ENCODE measurements at regions not wholly inside any gene's neighbourhood (a gene's known extent, or its start where the extent isn't known, plus 50 kb on each side); places are given as distances from the start of the nearest gene placed in this dataset.

DNA sequence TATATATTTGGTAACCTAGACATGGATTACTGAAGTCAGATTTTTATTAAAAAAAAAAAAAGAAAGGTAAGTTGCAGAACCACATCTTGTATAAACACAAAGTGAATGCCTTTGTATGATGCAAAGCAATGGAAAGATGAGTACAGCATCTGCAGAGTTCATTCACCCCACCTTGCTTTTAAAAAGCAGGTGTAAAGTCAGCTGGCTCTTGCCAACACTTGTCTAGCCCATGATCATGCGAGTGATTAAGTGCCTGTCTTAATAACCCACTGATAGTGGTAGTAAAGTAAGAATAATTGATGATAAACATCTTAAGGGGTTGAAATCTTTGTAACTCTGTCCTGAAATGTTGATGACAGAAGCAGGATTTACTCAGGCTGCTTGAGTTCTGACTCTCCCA lies 710.4 kb downstream of the EFNB2 start:
- no peak for DNase-seq

DNA sequence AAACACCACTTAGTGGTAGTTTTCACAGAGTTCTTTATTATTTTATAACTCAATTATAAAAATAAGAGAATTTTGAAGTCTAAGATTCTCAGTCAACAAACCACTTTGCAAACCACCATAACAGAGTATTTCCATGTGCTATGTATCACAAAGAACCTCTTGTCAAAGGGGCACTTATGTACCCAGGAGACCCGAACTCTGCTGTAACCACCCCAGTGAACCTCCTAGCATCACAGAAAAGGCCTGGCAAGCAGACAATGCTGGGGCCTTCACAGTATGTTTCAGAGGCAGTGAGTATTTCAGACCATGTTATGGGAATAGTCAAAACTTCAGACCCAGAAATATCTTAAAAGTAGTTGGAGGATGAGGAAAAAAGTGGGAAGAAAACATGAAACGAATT lies 714.1 kb downstream of the EFNB2 start:
- no peak for DNase-seq

DNA sequence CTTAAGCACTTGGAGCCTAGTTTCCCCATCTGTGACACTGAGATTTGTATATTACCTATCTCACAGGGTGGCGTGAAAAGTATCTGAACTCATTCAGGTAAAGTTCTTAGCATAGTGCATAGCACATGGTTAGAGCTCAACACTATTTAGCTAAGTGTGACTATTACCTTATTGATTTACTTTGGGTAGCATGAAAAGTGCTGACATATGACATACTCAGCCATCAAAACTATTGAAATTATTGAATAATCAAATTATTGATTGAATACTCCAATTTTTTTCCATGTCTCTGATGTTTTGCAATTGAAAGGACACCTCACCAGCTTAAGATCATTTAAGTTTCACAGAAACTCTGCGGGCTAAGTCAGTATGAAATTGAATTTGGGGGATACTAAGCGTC lies 715.0 kb downstream of the EFNB2 start:
- DNase-seq = no peak

DNA sequence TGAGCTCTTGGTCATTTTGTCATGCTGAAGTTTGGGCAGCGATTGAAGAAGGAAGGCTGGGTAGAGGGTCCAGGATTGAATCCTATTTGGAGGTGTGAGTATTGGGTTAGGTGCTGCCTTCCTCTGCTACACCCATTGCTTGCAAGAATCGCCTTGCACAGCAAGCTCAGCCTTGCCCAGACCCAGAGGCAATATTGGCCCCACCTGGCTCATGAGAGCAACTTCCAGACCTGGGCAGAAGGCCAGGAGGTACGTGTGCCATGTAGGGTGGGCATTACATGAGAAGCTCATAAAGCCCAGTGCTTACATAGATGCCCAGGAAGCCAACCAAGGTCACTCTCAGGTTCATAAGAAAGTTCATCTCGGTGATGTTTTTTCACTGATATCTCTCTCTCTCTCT lies 718.0 kb downstream of the EFNB2 start:
- DNase-seq = no peak

DNA sequence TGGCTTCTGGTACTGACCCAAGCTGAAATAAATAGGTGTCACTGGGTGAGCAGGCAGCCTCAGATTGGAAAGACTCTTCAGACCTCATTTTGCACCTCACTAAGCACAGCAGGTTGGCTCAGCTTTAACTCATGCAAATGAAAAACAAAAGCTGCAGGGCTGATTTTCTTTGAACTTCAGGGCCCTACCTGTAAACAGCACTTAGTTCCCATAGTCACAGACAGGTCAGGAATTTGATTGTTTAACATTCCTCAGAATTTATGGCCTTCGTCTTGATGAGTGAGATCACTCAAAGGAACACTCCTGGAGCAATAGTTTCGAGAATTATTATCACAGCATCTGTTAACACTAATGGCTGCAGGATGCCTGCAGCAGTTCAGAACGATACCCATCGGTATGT lies 718.5 kb downstream of the EFNB2 start:
- DNase-seq = no peak

DNA sequence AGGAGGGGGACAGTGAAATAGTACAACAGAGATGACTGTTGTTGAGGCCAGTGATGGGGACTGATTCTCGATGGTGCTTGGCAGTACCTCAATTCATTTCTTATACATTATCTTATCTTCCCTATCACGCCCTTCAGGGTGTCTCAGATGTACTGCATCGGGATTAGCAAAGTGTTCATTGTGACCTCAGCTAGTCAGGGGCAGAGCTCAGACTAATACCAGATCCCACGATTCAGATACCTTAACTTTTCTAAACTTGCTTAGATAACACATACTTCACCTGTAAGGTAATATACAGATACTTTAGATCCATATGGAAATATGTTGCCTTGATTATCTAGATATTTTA lies 720.6 kb downstream of the EFNB2 start:
- DNase-seq = no peak

DNA sequence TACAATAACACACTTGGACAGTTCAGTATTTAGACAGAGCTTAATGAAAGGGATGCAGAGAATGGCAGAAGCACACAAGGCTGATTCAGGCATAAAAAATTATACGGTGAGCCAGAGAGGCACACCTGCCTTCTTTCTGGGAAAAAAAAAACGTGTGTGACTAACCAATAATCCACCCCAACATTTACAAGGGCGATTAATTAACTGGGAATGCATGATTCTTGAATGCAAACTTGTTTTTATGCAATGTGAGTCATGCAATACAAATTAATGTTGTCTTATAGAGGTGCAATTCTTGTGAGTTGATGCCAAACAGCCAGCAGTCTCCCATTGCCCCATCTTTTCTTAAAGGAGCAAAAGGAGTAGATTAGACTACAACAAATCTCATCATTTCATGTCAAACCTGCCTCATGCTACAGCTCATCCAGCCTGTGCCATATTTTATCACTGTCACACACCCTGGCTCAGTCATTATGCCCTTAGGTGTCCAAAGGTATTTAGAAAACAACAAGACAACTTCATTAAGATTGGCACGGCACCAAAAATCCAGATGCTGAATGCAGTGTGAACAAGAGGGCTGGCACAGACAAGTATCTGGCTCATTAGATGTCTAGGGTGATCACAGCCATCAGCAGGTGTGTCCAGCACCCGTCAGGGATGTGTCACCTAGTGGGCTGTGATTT lies 721.1 kb downstream of the EFNB2 start:
- peak; percentile 3 for DNase-seq

DNA sequence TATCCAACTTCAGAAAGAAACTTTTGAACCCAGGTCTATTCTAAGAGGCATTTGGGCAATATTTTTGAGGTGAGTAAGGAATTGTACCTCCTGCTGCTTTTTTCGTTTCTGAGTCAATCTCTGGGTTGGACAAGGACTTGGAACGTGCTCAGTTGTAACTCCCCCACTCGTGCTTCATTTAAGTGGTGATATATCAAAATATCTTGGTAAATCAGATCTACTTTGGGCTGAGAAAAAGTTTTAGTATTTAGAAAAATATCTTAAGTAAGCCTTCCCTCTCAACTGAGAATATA lies 728.9 kb downstream of the EFNB2 start:
- peak; percentile 50 for DNase-seq

DNA sequence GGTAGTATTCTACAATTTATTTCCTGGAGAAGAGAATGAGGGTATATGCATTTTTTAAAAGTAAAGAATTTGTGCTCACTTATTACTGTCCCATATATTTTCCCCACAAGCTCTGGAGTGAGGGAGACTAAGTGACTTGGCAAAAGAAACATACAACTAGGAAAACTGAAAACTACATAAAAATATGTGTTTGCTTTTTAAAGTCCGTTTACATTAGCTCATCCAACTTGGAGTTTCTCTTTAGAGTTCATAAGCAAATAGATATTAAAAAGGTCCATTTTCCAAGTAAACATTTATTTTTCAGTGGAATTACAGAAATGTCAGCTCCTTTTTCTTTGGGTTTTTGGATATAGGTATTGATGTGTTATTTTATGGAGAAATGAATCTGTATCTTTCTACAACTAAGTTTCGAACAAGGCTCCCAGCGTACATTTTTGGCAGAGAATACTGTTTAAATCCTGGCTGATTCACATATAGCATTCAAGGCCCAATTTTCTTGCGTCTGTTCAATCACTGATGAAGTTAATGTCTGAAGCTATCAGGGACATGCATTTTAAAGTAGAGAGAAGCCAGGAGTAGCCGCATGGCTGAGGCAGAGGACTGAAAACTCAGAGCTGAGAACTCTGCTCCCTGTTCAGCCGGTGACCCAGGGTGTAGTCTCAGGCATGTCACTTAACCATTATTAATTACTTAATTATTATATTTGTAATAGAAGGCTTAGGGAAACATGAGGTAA lies 729.4 kb downstream of the EFNB2 start:
- no peak for DNase-seq

DNA sequence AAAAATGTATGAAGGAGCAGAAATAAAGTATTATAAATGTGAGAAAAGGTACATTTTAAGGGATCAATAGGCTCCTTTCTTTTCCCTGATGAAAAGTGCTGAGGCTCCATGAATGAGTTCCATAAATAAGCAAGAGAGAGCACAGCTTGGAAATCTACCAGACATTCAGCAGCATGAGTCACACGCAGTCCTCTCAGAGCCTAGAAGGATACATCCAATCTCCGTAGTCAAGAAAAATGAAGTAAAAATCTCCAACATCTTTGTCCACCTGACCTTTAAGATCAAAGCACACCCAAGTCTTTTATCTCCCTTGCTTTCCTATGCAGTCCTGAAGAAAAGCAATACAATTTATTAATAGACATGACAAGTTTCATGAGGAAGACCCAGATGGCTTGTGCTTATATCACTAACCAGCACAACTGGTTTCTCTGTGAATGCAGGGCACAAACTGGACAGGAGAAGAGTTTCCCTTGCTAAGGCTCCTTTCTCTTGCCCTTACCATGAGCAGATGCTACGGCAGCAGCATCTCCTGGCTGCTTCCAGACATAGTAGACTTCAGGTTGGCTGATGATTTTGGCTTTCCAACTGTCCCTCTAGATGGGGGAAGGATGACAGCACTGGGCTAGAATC lies 730.8 kb downstream of the EFNB2 start:
- DNase-seq = peak; percentile 62

DNA sequence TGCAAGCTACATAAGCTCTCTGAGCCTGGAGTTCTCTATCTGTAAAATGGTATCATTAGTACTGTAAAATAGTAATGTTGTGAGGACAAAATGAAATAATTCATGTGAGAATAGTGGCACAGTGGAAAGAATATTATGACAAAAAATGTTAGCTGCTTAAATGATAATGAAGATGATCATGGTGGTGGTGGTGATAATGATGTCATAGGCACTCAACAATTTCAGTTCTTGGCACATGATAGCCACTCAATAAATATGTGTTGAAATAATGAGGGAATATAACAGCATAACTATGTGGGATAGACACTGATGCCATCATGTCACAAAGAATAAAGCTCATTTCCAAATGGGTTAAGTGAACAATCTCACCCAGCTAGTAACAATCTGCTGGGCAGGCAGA lies 736.3 kb downstream of the EFNB2 start:
- DNase-seq = no peak

DNA sequence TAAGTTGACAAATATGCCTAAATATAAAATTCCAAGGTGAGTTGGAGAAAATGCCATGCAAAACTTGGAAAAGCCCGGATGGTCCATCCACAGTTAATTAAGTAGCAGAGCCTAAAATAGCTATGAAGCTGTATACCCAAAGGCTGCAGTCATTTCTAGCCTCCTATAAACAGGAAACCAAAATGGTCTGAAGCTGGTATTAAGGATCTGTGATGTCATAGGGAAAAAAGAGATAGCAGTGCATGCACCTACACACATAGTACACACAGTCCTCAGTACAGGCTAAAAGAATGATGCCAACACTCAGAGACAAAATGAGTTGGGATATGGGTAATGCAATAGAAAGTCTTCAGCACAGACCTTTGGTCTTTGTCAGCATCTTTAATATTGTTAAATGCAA lies 736.9 kb downstream of the EFNB2 start:
- DNase-seq = no peak

DNA sequence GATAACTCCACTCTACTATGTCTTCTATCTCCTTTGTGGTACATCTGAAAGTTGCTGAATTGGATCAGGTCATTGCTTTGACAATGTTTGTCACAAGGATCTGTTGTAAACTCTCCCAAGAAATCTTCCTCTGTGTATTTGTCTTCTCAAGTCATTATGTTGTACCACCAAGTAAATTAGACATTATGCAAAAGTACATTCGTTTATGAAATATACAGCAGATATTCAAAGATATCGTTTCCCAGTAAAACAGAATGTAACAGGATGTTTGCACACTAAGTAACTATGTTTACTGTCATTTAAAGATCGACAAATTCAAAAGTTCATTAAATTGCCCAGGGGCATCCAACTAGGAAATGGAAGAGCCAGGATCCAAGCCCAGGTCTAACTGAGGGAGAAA lies 739.4 kb downstream of the EFNB2 start:
- no peak for DNase-seq

DNA sequence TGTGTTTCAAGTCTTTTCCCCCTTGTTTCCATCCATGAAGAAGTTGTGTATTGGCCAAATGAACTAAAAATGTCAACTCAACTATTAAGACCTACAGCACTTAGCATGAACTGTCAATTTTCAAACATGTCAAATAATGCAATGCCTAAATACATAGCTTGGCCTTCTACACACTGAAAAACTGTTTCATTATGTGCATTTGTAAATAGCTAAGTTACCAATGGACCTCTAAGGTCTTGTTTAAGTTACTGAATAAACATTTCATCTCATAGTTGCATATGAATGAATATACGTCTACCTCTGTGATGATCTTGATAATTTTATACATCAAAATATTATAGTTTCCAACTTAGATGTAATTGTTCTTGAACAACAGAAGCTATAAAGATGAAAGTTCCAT lies 744.5 kb downstream of the EFNB2 start:
- no peak for DNase-seq

DNA sequence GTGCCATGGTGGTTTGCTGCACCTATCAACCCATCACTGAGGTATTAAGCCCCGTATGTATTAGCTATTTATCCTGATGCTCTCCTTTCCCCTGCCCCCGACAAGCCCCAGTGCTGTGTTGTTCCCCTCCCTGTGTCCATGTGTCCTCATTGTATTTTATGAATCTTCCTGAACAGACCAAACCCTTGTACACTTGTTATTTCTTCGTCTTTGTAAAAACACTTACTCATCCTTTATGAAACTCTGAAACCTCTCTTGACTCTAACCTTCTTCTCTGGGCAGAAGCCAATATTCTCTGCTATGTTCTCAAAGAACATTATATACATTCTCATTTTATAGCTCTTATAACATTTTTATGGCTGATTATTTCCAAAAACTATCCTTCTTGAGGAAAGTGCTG lies 746.9 kb downstream of the EFNB2 start:
- no peak for DNase-seq

DNA sequence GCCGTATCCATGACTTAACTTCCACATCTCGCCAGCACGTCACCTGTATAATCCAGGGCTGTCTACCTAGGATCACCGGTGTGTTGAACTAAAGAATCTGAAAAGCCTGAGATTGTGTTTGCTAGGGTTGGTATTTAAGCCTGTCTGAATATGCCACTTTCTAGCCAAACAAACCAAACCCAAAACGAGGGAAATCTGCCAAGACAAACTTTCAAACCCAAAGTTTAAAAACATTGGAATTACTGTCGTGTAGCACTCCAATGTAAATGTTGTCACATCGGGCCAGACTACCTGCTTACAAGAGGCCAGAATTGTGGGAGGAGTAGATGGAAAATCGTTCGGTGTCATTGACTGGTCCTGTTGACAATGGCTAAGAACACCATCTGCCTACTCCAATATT lies 747.8 kb downstream of the EFNB2 start:
- no peak for DNase-seq

DNA sequence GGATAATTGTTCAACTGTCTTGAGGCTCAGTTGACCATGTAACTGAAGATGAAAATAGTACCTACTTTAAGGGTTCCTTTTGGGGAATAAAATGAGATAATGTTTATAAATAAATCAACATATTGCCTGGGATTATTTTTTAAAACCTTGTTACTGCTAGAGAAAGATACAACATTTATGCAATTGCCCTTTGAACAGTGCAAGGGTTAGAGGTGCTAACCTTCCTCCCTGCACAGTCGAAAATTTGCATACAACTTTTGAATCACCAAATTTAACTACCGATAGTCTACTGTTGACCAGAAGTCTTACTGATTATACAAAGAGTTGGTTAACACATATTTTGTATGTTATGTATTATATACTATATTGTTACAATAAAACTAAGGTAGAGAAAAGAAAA lies 750.0 kb downstream of the EFNB2 start:
- DNase-seq = no peak

DNA sequence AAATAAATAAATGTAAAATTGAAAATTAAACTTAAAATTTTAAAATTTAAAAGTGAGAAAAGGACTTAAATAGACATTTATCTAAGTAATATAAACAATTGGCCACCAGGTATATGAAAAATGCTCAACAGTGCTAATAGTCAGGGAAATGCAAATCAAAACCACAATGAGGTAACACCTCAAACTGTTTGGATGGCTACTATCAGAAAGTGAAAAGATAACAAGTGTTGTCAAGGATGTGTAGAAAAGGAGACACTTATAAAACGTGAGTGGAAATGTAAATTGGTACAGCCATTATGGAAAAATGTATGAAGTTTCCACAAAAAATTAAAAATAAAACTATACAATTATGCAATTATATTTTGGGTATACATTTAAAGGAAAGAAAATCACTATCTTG lies 752.2 kb downstream of the EFNB2 start:
- no peak for DNase-seq

DNA sequence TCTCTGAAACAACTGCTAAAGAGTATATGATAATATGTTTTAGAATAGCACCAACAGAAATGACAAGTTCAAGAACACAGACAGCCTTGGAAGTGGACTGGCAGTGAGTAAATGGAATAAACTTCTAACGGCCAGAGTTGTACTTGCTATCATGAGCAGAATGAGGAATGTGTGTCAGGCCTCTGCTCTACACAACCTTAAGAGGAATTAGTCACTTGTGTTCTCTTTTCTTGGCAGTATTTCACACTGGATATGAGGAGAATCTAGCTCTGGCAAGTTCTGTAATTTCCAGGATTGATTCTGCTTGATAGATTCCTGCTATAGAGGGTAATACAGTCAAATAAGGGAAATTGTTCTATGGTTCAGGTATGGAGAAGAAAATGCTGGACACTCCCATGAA lies 757.3 kb downstream of the EFNB2 start:
- peak; percentile 49 for DNase-seq

DNA sequence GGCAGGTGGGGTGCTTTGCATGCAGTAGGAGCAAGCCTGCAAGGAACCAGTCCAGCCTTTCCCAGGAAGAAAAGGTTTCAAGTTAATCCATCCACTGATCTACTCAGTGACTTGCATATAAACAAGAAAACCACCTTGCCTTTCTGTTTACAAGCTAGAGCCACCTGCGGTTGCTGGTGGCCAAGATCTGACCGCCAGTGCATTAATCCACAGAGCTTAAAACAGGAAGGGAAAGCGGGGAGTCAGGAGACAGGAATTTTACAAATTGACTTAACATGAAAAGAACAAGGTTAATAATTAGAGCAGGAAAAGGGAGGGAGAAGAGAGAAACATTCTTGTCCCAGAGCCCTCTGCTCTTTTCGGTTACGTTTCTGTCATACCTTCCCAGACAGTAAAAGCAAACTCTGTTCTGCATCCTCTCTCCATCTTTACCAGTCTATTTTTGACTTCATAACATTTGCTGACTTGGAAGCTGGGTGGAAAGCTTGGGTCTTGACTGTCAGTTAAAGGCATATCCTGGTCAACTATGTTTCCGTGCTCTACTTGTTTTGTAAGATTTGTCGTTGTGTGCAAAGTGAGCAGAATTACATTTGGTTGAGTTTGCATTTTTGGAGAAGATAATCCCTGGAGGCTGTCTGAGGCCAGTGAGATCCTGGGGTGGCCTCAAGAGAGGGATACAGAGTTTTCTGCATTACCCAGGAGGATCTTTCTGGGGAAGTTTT lies 760.6 kb downstream of the EFNB2 start:
- DNase-seq = peak; percentile 6

DNA sequence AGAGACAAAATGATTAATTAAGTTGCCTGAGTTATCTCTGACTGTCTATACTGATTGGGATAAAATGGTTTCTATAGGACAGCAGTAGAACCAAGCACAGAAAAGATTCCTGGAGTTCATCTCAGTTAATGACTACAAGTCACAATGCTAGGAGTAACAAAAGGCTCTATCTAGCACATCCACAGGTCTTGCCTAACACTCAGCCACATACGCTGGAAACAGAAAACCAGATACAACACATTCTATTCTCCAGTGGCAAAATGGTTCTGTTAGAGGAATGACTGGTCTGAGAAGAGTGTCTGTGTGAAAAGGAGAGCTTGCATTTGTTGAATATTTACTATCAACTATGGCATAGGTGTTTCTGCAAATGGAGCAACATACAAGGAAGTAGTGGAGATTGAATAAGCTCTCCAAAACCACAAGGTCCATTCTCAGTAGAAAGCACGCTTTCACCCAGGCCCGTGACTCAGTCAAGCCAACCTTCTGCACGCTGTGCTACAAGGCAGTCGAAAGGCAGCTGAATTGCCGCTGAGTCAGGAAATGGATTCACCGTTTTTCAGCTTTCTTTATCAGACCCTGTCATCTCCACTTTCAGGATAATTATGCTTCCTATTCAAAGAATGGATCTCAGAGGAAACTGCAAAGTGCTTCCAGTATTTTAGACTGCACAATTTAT lies 761.5 kb downstream of the EFNB2 start:
- DNase-seq = peak; percentile 74

DNA sequence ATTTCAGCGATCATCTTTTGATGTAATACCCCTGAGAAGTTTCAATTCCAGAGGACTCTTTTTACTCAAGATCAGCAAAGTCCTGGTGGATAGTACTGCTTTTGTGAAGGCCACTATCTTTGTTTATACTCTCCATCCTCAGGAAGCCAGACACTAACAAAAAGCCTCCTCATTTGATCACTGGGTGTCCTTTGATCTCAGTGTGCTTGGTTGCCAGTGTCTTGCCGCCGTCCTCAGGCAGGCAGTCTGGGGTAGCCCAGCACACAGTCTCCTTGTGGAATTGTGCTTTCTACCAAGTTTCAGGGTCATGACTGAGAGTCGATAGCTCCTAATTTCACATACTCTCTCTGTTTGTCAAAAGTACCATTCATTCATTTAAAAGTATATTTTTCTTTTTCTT lies 762.2 kb downstream of the EFNB2 start:
- no peak for DNase-seq

DNA sequence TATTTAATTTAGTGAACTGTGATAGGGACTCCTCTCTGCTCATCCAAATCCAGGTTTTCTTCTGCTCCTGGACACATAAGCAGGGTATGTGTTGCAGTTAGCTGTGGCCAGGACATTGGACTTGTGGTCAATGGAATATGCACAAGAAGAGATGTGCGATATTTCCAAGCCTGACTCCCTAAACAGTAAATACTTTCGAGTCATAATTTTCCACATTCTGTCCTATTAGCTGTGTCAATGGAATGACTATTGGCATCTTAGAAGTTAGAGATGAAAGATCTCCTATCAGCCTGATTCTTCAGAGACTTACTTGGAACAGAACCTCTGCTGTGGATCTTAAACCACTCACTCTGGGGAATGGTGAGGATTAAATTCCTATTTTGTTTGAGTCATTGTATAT lies 771.0 kb downstream of the EFNB2 start:
- peak; percentile 66 for DNase-seq

DNA sequence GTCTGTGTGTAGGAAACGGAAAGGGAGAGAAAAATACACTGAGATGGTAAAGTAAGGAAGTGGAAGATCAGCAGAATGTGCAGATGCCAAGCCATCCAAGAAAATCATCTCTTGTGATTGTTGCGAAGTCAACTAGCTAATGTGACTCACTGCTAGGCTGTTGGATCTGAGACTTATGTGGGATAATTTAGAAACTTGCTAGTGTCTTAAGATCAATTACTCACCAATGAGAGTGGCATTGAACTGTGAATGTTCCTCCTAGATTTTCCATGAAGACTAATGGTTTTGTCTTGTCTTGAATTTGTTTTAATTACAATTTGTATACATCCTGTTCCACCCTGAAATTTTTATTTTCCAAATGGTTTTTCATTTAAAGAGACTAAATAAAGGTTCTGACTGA lies 771.6 kb downstream of the EFNB2 start:
- peak; percentile 33 for DNase-seq

All from fibroblast of skin of right biceps (primary cell).